Lower lobe of right lung (tissue), 2 donors: ENCODE measurements at regions not wholly inside any gene's neighbourhood (a gene's known extent, or its start where the extent isn't known, plus 50 kb on each side); places are given as distances from the start of the nearest gene placed in this dataset.
A peak's percentile ranks its signal among the peaks of the same experiment; 100 is the strongest.
"Not testable (repeated sequence)": the region's sequence is repeated elsewhere in the genome, so short reads cannot be mapped to it uniquely, and the experiment has no call there.

Experiments used
- ATAC-seq, 2 donors: fragments of 200-7000 bp; cut with Tn5 transposase; one replicate each; pipeline ENCODE4 v1.9.1; 2020 to 2022; ENCODE audit warnings: mild to moderate bottlenecking in 2 of 2, moderate library complexity in 2 of 2
- DNase-seq: peaks from one replicate; pipeline ENCODE4 v3.0.0-alpha.2; 2020
- H3K27ac ChIP-seq: fragments of 200-600 bp; one replicate; pipeline ENCODE4 v1.8.0; 2022
- H3K27me3 ChIP-seq: fragments of 200-600 bp; one replicate; pipeline ENCODE4 v1.8.0; 2022; ENCODE audit warnings: low read depth
- H3K36me3 ChIP-seq: fragments of 200-600 bp; one replicate; pipeline ENCODE4 v1.8.0; 2022; ENCODE audit warnings: mild to moderate bottlenecking
- H3K4me1 ChIP-seq: fragments of 200-600 bp; one replicate; pipeline ENCODE4 v1.8.0; 2022
- H3K4me3 ChIP-seq: fragments of 200-600 bp; one replicate; pipeline ENCODE4 v1.8.0; 2022; ENCODE audit warnings: mild to moderate bottlenecking
- H3K9me3 ChIP-seq: fragments of 200-600 bp; one replicate; pipeline ENCODE4 v1.8.0; 2022
- intact Hi-C: fragments of 100-400 bp; cut with DNase I; formaldehyde crosslinking; loops from one replicate; pipeline ENCODE4 v1.11.0; 2022
- TF ChIP-seq, protein P1 (sequence below): fragments of 200-600 bp; IDR thresholded peaks from one replicate; pipeline ENCODE4 v1.8.0; 2022; ENCODE audit warnings: antibody characterized with exemption, mild to moderate bottlenecking
- donor health status: DM: no; HTN: yes; CAD: no; lungs with severe emphysema.

DNA sequence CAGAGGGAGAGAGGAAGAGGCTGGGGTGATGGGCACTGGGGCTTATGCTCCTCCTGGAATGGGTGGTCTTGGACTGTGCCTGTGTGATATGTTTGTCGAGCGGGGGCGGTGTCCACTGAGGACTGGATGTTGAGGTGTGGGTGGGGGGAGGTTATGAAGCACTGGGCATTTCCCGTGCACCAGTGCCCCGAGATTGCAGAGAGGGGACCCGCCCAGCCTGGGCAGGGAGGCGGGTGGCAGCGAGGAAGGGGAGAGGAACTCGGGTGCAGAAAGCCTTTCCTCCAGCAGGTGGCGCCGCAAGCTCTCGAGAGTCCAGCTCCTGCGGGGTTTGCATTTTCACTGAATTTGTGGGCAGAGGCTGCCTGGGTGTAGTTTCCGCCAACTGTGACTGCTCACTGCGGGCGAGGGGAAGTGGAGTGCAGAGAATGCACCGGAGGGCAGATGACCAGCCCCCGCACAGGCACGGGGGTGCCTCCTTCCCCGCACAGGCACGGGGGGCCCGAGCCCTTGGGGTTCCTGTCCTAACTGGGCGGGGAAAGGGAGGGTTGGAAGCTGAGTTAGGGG lies 190.6 kb downstream of the SEC14L1 start:
- Histone ChIP-seq H3K36me3 (no peaks in the 10 kb centered on the region), H3K27me3 (no peaks in the 10 kb centered on the region), H3K27ac (peak overlapping the region; percentile 63), H3K9me3 (no peaks in the 10 kb centered on the region), H3K4me1 (peaks cover 20% of the 10 kb centered on the region), H3K4me3 (peak overlapping the region; percentile 34)
- TF ChIP-seq, protein P1, sequence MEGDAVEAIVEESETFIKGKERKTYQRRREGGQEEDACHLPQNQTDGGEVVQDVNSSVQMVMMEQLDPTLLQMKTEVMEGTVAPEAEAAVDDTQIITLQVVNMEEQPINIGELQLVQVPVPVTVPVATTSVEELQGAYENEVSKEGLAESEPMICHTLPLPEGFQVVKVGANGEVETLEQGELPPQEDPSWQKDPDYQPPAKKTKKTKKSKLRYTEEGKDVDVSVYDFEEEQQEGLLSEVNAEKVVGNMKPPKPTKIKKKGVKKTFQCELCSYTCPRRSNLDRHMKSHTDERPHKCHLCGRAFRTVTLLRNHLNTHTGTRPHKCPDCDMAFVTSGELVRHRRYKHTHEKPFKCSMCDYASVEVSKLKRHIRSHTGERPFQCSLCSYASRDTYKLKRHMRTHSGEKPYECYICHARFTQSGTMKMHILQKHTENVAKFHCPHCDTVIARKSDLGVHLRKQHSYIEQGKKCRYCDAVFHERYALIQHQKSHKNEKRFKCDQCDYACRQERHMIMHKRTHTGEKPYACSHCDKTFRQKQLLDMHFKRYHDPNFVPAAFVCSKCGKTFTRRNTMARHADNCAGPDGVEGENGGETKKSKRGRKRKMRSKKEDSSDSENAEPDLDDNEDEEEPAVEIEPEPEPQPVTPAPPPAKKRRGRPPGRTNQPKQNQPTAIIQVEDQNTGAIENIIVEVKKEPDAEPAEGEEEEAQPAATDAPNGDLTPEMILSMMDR, result peak; percentile 97
- intact Hi-C loops, result no loop called here
- ATAC-seq (peak; percentile 90 to 93), DNase-seq (peak; percentile 95)

DNA sequence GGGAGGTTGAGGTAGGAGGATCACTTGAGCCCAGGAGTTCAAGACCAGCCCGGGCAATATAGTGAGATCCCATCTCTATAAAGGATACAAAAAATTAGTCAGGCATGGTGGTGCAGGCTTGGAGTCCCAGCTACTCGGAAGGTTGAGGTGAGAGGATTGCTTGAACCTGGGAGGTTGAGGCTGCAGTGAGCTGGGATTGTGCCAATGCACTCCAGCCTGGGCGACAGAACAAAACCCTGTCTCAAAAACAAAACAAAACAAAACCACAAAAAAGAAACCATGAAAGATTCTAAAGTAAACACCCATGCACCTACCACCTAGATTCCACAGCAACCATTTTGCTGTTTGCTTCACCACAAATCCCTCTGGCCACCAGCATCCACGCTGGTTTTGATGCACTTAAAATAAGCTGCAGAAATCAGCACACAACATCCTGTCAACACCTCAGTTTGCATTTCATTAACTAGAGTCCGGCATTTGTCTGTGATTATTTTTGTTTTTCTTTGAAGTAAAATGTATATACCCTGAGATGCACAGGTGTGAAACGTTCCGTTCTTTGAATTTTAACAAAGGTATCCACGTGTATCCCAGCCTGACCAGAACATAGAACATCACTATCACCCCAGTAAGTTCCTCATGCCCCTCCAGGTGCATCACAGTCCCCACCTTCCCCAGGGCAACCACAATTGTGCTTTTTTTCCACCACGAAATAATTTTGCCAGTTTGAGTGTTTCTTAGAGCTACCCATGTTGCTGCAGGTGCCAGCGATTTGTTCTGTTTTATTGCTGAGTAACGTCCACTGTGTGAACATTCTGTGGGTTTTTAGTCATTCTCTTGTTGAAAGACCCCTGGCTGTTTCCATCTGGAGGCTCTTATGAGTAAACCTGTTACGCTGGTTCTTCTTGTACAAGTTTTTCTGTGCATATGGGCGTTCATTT lies 191.5 kb downstream of the SEC14L1 start:
- Histone ChIP-seq H3K27ac (peak overlapping the region; percentile 63), H3K4me1 (peaks cover 18% of the 10 kb centered on the region), H3K4me3 (peak overlapping the region; percentile 34), H3K27me3 (no peaks in the 10 kb centered on the region), H3K9me3 (peaks cover 5% of the 10 kb centered on the region), H3K36me3 (no peaks in the 10 kb centered on the region)
- TF ChIP-seq, protein P1, result no peak
- DNase-seq, result peak; percentile 40
- ATAC-seq, result peak in 1 of 2 donors; percentile 29
- intact Hi-C loops, result no loop called here

DNA sequence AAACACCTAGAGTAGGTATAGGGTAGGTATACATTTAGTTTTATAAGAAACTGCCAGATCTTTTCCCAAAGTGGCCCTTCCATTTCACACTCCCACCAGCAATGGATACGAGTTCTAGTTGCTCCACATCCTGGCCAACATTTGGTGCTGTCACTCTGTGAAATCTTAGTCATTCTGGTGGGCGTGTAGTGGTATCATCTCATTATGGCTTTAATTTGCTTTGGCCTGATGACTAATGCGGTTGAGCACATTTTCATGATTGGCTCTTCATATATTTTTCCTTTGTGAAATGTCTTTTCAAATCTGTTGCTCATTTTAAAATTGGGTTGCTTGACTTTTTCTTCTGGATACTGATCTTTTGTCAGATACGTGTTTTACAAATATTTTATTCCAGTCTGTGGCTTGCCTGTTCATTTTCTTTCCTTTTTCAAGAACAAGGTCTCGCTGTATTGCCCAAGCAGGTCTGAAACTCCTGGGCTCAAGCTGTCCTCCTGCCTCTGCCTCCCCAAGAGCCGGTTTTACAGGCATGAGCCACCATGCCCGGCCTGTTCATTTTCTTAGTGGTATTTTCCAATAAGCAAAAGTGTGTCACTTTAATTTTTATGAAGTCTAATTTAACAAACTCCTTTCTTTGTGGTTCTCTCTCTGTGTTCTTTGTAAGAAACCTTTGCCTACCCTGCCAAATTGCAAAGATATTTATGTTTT lies 192.4 kb downstream of the SEC14L1 start:
- Histone ChIP-seq H3K9me3 (peaks cover 8% of the 10 kb centered on the region), H3K27me3 (no peaks in the 10 kb centered on the region), H3K27ac (peak overlapping the region; percentile 27), H3K4me3 (no peak overlapping the region), H3K4me1 (peaks cover 18% of the 10 kb centered on the region), H3K36me3 (no peaks in the 10 kb centered on the region)
- ATAC-seq (peak in 1 of 2 donors; percentile 4), DNase-seq (no peak)
- intact Hi-C loops, result no loop called here
- TF ChIP-seq, protein P1, result no peak

DNA sequence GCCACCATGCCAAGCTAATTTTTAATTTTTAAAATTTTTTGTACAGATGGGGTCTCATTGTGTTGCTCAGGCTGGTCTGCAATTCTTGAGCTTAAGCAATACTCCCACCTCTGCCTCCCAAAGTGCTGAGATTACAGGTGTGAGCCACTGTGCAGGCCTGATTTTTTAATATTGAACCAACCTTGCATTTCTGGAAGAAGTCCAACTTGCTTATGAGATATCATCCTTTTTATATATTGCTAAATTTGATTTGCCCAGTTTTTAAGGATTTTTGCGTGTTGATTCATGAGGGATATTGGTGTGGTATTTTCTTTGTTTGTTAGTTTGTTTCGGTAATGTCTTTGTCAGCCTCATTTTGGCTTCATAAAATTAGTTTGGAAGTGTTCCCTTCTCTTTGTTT lies 196.4 kb downstream of the SEC14L1 start:
- intact Hi-C loops, result no loop called here
- Histone ChIP-seq H3K27ac (no peak overlapping the region), H3K4me1 (peaks cover 28% of the 10 kb centered on the region), H3K27me3 (no peaks in the 10 kb centered on the region), H3K36me3 (no peaks in the 10 kb centered on the region), H3K4me3 (no peak overlapping the region), H3K9me3 (peaks cover 8% of the 10 kb centered on the region)
- DNase-seq (no peak), ATAC-seq (no peak)
- TF ChIP-seq, protein P1, result no peak

DNA sequence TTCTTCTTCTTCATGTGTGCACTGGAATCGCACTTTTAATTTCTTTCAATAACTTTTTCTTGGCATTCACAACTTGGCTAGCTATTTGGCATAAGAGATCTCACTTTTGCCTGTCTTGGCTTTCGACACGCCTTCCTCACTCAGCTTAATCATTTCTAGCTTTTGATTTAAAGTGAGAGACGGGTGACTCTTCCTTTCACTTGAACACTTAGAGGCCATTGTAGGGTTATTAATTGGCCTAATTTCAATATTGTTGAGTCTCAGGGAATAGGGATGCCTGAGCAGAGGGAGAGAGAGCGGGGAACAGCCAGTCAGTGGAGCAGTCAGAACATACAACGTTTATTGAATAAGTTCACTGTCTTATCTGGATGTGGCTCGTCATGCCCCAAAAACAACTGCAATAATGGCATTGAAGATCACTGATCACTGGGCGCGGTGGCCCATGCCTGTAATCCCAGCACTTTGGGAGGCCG lies 200.3 kb downstream of the SEC14L1 start:
- intact Hi-C loops, result no loop called here
- Histone ChIP-seq H3K27me3 (no peaks in the 10 kb centered on the region), H3K9me3 (peaks cover 8% of the 10 kb centered on the region), H3K27ac (no peak overlapping the region), H3K4me3 (no peak overlapping the region), H3K36me3 (no peaks in the 10 kb centered on the region), H3K4me1 (peaks cover 36% of the 10 kb centered on the region)
- DNase-seq (no peak), ATAC-seq (peak in 1 of 2 donors; percentile 34)
- TF ChIP-seq, protein P1, result no peak

DNA sequence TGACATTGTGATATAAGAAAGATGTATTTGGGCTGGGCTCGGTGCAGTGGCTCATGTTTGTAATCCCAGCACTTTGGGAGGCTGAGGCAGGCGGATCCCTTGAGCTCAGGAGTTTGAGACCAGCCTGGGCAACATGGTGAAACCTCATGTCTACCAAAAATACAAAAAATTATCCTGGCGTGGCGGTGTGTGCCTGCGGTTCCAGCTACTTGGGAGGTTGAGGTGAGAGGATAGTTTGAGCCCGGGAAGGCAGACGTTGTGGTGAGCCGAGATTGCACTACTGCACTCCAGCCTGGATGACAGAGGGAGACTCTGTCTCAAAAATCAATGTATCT lies 201.9 kb downstream of the SEC14L1 start:
- peaks cover 36% of the 10 kb centered on the region for H3K4me1 ChIP-seq
- H3K27ac ChIP-seq, result peak overlapping the region; percentile 54
- not testable (repeated sequence) for DNase-seq

More for the DNA sequence above, 201.9 kb downstream of the SEC14L1 start:
- H3K36me3 ChIP-seq, H3K27me3 ChIP-seq, H3K9me3 ChIP-seq, H3K4me3 ChIP-seq, intact Hi-C loops: not testable (repeated sequence)
- ATAC-seq, result peak in 1 of 2 donors; percentile 18
